Ovary (tissue), 7 donors: ENCODE measurements at regions not wholly inside any gene's neighbourhood (a gene's known extent, or its start where the extent isn't known, plus 50 kb on each side); places are given as distances from the start of the nearest gene placed in this dataset.

Experiments
- DNase-seq, 5 donors: peaks; one replicate each; pipeline ENCODE4 v3.0.0-alpha.2; 2019 to 2020
- H3K27ac ChIP-seq, 2 donors: fragments of 200-600 bp; one replicate each; pipeline versions ENCODE4 v1.5.1 to v1.8.0; 2019 to 2022
- H3K27me3 ChIP-seq: fragments of 200-600 bp; one replicate; pipeline ENCODE4 v1.8.0; 2022
- H3K36me3 ChIP-seq: fragments of 200-600 bp; sonication (generic); one replicate; pipeline ENCODE4 v1.5.1; 2019
- H3K4me1 ChIP-seq: one replicate; pipeline ENCODE4 v1.8.1; 2013; ENCODE audit warnings: mild to moderate bottlenecking, moderate library complexity; ENCODE audit not compliant: insufficient read depth
- H3K4me3 ChIP-seq: fragments of 200-600 bp; sonication (generic); one replicate; pipeline ENCODE4 v1.5.1; 2017
- H3K9me3 ChIP-seq, 2 donors: fragments of 200-600 bp in 1 of 2; sonication (generic) in 1 of 2; one replicate each; pipeline versions ENCODE4 v1.5.1 to v1.8.1; 2013 to 2019; ENCODE audit warnings: mild to moderate bottlenecking in 1 of 2, moderate library complexity in 1 of 2
- CTCF ChIP-seq, 3 donors: fragments of 450-650 bp in 2 of 3; fragments of 200-600 bp in 1 of 3; IDR thresholded peaks; one replicate each; pipeline versions ENCODE4 v1.5.1 to v1.8.0; 2016 to 2022; ENCODE audit warnings: antibody characterized with exemption in 3 of 3, mild to moderate bottlenecking in 1 of 3
- EP300 ChIP-seq: sonication (generic); formaldehyde crosslinking; IDR thresholded peaks from one replicate; pipeline ENCODE4 v1.6.1; 2017; ENCODE audit warnings: antibody characterized with exemption
- POLR2A ChIP-seq: fragments of 450-650 bp; IDR thresholded peaks from one replicate; pipeline ENCODE4 v1.6.1; 2017; ENCODE audit warnings: antibody characterized with exemption, mild to moderate bottlenecking, moderate library complexity
- WGBS, 3 donors: extraction: QIAGEN DNeasy Blood & Tissue Kit in 1 of 3; methylation state at CpG; one replicate each; pipeline versions ENCODE4 v1.1.5 to v1.1.7; 2013 to 2017; 5-methylcytosine and 5-hydroxymethylcytosine counted together
- intact Hi-C, 4 donors: fragments of 100-400 bp; cut with DNase I; formaldehyde crosslinking; loops; one replicate each; pipeline versions ENCODE4 v1.11.0 to v1.15.1; 2022 to 2023
- donor health status: DM: no; HTN: no; CAD: no; lungs with moderate emphysema.
- donor health status: DM: no; HTN: no; CAD: no.
- donor health status: Bipolar disorder and iron deficiency.
- donor health status: DM: no; HTN: no; CAD: no.
- donor health status: DM: yes; HTN: yes; CAD: no.

- no peak for DNase-seq
- TF ChIP-seq EP300 (no peak), CTCF (IDR thresholded peaks at IDR 0.05) (no peak), POLR2A (no peak)
- H3K4me1 ChIP-seq, result peaks cover 15% of the 10 kb centered on the region
- H3K9me3 ChIP-seq, result no peaks in the 10 kb centered on the region
- 77 to 82% (median 81%) methylated on average over 4 of the region's 4 CpGs for WGBS, 3 donors
- H3K27me3 ChIP-seq, result no peaks in the 10 kb centered on the region
- intact Hi-C loops, result loop anchor here in 1 of 4 donors (5.0 kb wide), 1 partner anchor 548 kb away; no protein-coding TSS in a partner anchor
- H3K27ac ChIP-seq, result no peak overlapping the region
- no peaks in the 10 kb centered on the region for H3K36me3 ChIP-seq
- no peak overlapping the region for H3K4me3 ChIP-seq
Observed at GRCh38 chr2:217054791-217055190, 194.9 kb upstream of the TNP1 start.

GRCh38 chr2:217052856-217053577, 193.2 kb upstream of the TNP1 start:
- peak; percentile 57 to 71 (median 61) for DNase-seq
- WGBS, 3 donors, result 91 to 99% (median 93%) methylated on average over 2 of the region's 2 CpGs
- no peaks in the 10 kb centered on the region for H3K27me3 ChIP-seq

GRCh38 chr2:217051416-217051815, 191.6 kb upstream of the TNP1 start:
- DNase-seq, result no peak
- no peaks in the 10 kb centered on the region for H3K27me3 ChIP-seq
- peaks cover 15% of the 10 kb centered on the region for H3K4me1 ChIP-seq
- no peak overlapping the region for H3K4me3 ChIP-seq
- H3K27ac ChIP-seq, result no peak overlapping the region
- intact Hi-C loops, result no loop called here
- TF ChIP-seq EP300 (no peak), POLR2A (no peak), CTCF (IDR thresholded peaks at IDR 0.05) (no peak)
- 86 to 91% (median 89%) methylated on average over 2 of the region's 2 CpGs for WGBS, 3 donors
- no peaks in the 10 kb centered on the region for H3K9me3 ChIP-seq
- no peaks in the 10 kb centered on the region for H3K36me3 ChIP-seq

More at GRCh38 chr2:217052856-217053577, 193.2 kb upstream of the TNP1 start:
- no peak for TF ChIP-seq CTCF (IDR thresholded peaks at IDR 0.05)
- no peak for TF ChIP-seq POLR2A
- TF ChIP-seq EP300, result no peak
- H3K4me3 ChIP-seq, result no peak overlapping the region
- no peaks in the 10 kb centered on the region for H3K36me3 ChIP-seq
- peak overlapping the region in 1 of 2 donors; percentile 22 for H3K27ac ChIP-seq
- intact Hi-C loops, result no loop called here
- H3K9me3 ChIP-seq, result no peaks in the 10 kb centered on the region
- H3K4me1 ChIP-seq, result peaks cover 15% of the 10 kb centered on the region

- no peaks in the 10 kb centered on the region for H3K9me3 ChIP-seq
- intact Hi-C loops, result no loop called here
- no peak for TF ChIP-seq EP300
- no peak for DNase-seq
- H3K36me3 ChIP-seq, result no peaks in the 10 kb centered on the region
- H3K27ac ChIP-seq, result no peak overlapping the region
- WGBS, 3 donors, result 62 to 75% (median 68%) methylated on average over 3 of the region's 3 CpGs
- H3K4me3 ChIP-seq, result no peak overlapping the region
- H3K27me3 ChIP-seq, result no peaks in the 10 kb centered on the region
- peaks cover 17% of the 10 kb centered on the region for H3K4me1 ChIP-seq
Observed at GRCh38 chr2:217049956-217050355, 190.1 kb upstream of the TNP1 start.

GRCh38 chr2:217049422-217049821, 189.6 kb upstream of the TNP1 start:
- DNase-seq, result no peak
- intact Hi-C loops, result no loop called here

More at GRCh38 chr2:217049422-217049821, 189.6 kb upstream of the TNP1 start:
- no peak overlapping the region for H3K27ac ChIP-seq
- no peaks in the 10 kb centered on the region for H3K27me3 ChIP-seq
- no peak overlapping the region for H3K4me3 ChIP-seq
- 58 to 73% (median 66%) methylated on average over 7 of the region's 7 CpGs for WGBS, 3 donors
- no peaks in the 10 kb centered on the region for H3K36me3 ChIP-seq
- no peaks in the 10 kb centered on the region for H3K9me3 ChIP-seq
- TF ChIP-seq POLR2A (no peak), CTCF (IDR thresholded peaks at IDR 0.05) (no peak), EP300 (no peak)
- H3K4me1 ChIP-seq, result peaks cover 13% of the 10 kb centered on the region
